COLO668 (cell line): ENCODE measurements at regions not wholly inside any gene's neighbourhood (a gene's known extent, or its start where the extent isn't known, plus 50 kb on each side); places are given as distances from the start of the nearest gene placed in this dataset.

Experiments used
- DNase-seq: peaks from one replicate; lab custom pipeline; 2025; ENCODE audit not compliant: unreplicated experiment; lab: John Stamatoyannopoulos, UW

GRCh38 chr6:51382847-51383246, 564.2 kb downstream of the TFAP2B start:
- DNase-seq = no peak

- DNase-seq = no peak
Measured at GRCh38 chr6:51384736-51385135, 566.1 kb downstream of the TFAP2B start.

- DNase-seq = no peak
Measured at GRCh38 chr6:51386347-51386836, 567.7 kb downstream of the TFAP2B start.

- DNase-seq = no peak
Measured at GRCh38 chr6:51387907-51388306, 569.2 kb downstream of the TFAP2B start.

GRCh38 chr6:51394061-51394460, 575.4 kb downstream of the TFAP2B start:
- DNase-seq = no peak

GRCh38 chr6:51396583-51396982, 577.9 kb downstream of the TFAP2B start:
- no peak for DNase-seq

GRCh38 chr6:51398064-51398705, 579.5 kb downstream of the TFAP2B start:
- peak; percentile 75 for DNase-seq

- DNase-seq = no peak
Measured at GRCh38 chr6:51398793-51399192, 580.1 kb downstream of the TFAP2B start.

GRCh38 chr6:51410453-51410852, 591.8 kb downstream of the TFAP2B start:
- no peak for DNase-seq

GRCh38 chr6:51411496-51412125, 592.9 kb downstream of the TFAP2B start:
- no peak for DNase-seq

GRCh38 chr6:51414361-51414760, 595.7 kb downstream of the TFAP2B start:
- no peak for DNase-seq

GRCh38 chr6:51415501-51415900, 596.8 kb downstream of the TFAP2B start:
- no peak for DNase-seq

- no peak for DNase-seq
Measured at GRCh38 chr6:51429017-51429712, 610.5 kb downstream of the TFAP2B start.

- DNase-seq = no peak
Measured at GRCh38 chr6:51430589-51430988, 611.9 kb downstream of the TFAP2B start.

- DNase-seq = no peak
Measured at GRCh38 chr6:51432481-51432880, 613.8 kb downstream of the TFAP2B start.

GRCh38 chr6:51450248-51450957, 631.7 kb downstream of the TFAP2B start:
- no peak for DNase-seq

GRCh38 chr6:51450958-51451357, 632.3 kb downstream of the TFAP2B start:
- DNase-seq = no peak

GRCh38 chr6:51456282-51456681, 631.1 kb downstream of the PKHD1 start:
- DNase-seq = no peak

GRCh38 chr6:51459958-51460357, 627.5 kb downstream of the PKHD1 start:
- no peak for DNase-seq

GRCh38 chr6:51462896-51463295, 624.5 kb downstream of the PKHD1 start:
- DNase-seq = no peak

- no peak for DNase-seq
Measured at GRCh38 chr6:51463321-51463720, 624.1 kb downstream of the PKHD1 start.

- DNase-seq = no peak
Measured at GRCh38 chr6:51464956-51465355, 622.5 kb downstream of the PKHD1 start.
